Adrenal gland (tissue), 5 donors: ENCODE measurements at regions not wholly inside any gene's neighbourhood (a gene's known extent, or its start where the extent isn't known, plus 50 kb on each side); places are given as distances from the start of the nearest gene placed in this dataset.

Source experiments
- POLR2A ChIP-seq, 2 donors: fragments of 450-650 bp; IDR thresholded peaks; one replicate each; pipeline ENCODE4 v1.6.1; 2017; ENCODE audit warnings: antibody characterized with exemption in 2 of 2, mild to moderate bottlenecking in 2 of 2, moderate library complexity in 1 of 2
- TF ChIP-seq, protein P1 (sequence below), 6 experiments: fragments of 450-650 bp in 4 of 6; fragments of 200-600 bp in 2 of 6; sonication (generic) in 1 of 6; IDR thresholded peaks; 1 replicate in 5 of 6; 2 replicates in 1 of 6; pipeline versions ENCODE4 v1.5.1 to v1.8.0; 2016 to 2021; ENCODE audit warnings: antibody characterized with exemption in 6 of 6, mild to moderate bottlenecking in 2 of 6, moderate library complexity in 1 of 6
- donor health status: DM: no; HTN: no; CAD: no.

DNA sequence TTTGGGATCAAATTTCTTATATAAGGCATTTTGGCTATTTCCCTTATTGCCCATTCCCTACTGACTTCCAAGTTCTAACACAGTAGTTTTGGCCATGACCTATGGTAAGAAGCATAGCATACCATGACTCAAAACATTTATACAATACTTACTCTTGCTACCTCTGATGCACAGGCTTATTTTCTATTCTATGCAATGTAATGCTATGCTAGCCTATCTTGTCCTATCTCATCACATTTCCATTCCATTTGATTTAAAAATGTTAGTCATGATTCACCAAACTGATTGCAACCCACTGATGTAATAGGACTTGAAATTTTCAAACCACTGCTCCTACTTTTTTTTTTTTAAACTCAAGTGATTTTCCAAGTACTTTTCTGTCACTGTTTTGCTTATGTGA, 658.5 kb downstream of the TYW1 start:
- TF ChIP-seq, protein P1, sequence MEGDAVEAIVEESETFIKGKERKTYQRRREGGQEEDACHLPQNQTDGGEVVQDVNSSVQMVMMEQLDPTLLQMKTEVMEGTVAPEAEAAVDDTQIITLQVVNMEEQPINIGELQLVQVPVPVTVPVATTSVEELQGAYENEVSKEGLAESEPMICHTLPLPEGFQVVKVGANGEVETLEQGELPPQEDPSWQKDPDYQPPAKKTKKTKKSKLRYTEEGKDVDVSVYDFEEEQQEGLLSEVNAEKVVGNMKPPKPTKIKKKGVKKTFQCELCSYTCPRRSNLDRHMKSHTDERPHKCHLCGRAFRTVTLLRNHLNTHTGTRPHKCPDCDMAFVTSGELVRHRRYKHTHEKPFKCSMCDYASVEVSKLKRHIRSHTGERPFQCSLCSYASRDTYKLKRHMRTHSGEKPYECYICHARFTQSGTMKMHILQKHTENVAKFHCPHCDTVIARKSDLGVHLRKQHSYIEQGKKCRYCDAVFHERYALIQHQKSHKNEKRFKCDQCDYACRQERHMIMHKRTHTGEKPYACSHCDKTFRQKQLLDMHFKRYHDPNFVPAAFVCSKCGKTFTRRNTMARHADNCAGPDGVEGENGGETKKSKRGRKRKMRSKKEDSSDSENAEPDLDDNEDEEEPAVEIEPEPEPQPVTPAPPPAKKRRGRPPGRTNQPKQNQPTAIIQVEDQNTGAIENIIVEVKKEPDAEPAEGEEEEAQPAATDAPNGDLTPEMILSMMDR (IDR thresholded peaks at IDR 0.05), result no peak
- TF ChIP-seq POLR2A (IDR thresholded peaks at IDR 0.05), result no peak
